Omental fat pad (tissue), 3 donors: ENCODE measurements at regions not wholly inside any gene's neighbourhood (a gene's known extent, or its start where the extent isn't known, plus 50 kb on each side); places are given as distances from the start of the nearest gene placed in this dataset.

Experiments used
- ATAC-seq: fragments of 150-250 bp; one replicate; pipeline ENCODE4 v1.9.1; 2016; ENCODE audit warnings: mild to moderate bottlenecking, moderate library complexity; ENCODE audit not compliant: low FRiP score
- DNase-seq: peaks from one replicate; pipeline ENCODE4 v3.0.0-alpha.2; 2019; ENCODE audit warnings: low spot score
- TF ChIP-seq, protein P1 (sequence below), 3 donors: fragments of 450-650 bp; IDR thresholded peaks; one replicate each; pipeline ENCODE4 v1.5.1; 2016 to 2017; ENCODE audit warnings: antibody characterized with exemption in 3 of 3, mild to moderate bottlenecking in 3 of 3, moderate library complexity in 2 of 3

DNA sequence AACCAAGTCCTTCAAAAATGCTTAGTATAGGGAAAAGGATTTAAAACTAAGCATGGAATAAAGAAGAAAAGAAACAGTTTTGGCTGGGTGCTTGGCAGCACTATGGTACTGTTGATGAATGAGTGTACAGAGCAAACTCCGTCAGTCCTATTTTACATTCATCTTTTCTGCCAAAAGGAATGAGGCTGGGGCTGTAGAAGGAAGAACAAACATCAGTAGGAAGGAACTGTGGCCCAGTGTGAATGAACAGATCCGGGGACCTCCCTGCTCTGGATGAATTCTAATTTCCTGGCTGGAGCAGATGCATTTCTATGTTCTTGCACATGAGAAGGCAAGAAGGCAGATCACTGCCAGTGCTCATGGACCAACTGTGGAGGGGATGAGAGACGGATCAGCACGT, 474.0 kb upstream of the MEIS1 start:
- ATAC-seq (no peak), DNase-seq (no peak)
- TF ChIP-seq, protein P1, sequence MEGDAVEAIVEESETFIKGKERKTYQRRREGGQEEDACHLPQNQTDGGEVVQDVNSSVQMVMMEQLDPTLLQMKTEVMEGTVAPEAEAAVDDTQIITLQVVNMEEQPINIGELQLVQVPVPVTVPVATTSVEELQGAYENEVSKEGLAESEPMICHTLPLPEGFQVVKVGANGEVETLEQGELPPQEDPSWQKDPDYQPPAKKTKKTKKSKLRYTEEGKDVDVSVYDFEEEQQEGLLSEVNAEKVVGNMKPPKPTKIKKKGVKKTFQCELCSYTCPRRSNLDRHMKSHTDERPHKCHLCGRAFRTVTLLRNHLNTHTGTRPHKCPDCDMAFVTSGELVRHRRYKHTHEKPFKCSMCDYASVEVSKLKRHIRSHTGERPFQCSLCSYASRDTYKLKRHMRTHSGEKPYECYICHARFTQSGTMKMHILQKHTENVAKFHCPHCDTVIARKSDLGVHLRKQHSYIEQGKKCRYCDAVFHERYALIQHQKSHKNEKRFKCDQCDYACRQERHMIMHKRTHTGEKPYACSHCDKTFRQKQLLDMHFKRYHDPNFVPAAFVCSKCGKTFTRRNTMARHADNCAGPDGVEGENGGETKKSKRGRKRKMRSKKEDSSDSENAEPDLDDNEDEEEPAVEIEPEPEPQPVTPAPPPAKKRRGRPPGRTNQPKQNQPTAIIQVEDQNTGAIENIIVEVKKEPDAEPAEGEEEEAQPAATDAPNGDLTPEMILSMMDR (IDR thresholded peaks at IDR 0.05), result no peak

DNA sequence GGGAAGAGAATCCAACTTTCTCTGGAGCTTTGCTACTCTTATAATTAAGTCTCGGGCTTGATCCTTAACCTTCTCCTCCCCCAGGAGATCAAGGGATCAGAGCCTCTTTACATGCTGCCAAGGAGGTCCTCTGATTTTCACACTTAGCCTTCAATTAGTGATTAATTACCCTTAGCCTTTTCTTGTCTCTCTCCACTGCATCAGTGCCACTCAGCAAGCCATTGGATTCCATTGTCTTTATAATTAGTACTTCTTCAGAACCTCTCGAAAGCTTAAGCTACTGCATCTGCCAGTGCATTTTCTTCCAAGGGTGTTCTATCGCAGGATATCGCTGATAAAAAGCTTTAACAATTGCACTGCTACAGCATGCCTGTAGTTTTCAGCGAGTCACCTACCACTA, 477.0 kb upstream of the MEIS1 start:
- no peak for ATAC-seq
- DNase-seq, result no peak
- TF ChIP-seq, protein P1 (IDR thresholded peaks at IDR 0.05), result no peak

GRCh38 chr2:65957454-65957853, 477.5 kb upstream of the MEIS1 start:
- ATAC-seq (no peak), DNase-seq (no peak)
- TF ChIP-seq, protein P1 (IDR thresholded peaks at IDR 0.05), result no peak

GRCh38 chr2:65955259-65955658, 479.7 kb upstream of the MEIS1 start:
- ATAC-seq, result no peak

DNA sequence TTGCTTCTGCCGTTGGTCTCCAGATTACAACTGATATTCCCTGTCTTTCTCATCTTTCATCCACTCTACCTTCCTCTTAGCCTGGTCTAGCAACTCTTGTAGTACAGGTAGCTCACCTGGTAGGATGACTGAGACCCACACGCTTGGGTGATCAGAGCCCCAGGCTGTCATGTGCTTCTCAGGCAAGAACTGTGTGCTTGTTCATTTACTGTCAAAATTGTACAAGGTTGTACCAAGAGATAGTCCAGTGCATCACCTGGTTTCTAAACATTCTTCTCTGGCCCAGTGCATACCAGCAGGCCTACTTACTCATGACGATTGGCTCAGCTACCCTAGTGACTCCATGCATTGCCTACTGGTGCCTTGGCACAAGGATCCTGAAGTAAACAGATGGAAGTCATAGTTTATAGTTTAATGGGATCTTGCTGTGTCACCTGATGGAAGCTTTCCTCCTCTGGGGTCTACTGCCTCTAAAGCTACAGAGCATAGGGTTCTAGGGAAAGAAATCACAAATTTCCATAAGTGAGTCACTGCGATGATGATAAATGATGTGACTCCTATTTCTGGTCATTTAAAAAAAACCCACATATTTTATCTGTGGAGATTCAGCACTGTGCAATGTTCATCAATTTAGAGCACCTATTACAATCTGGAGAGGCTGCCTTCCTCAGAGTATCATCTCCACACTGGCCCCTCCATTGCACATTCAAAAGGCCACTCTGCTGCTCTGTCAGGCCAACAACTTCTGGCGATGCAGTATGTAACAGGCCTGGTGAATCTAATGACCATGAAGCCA, 481.8 kb upstream of the MEIS1 start:
- TF ChIP-seq, protein P1 (IDR thresholded peaks at IDR 0.05), result no peak
- DNase-seq (no peak), ATAC-seq (no peak)

More at GRCh38 chr2:65955259-65955658, 479.7 kb upstream of the MEIS1 start:
- TF ChIP-seq, protein P1 (IDR thresholded peaks at IDR 0.05), result no peak
- DNase-seq, result no peak

GRCh38 chr2:65944213-65944612, 490.7 kb upstream of the MEIS1 start:
- TF ChIP-seq, protein P1 (IDR thresholded peaks at IDR 0.05), result no peak
- ATAC-seq, result no peak

More at GRCh38 chr2:65944213-65944612, 490.7 kb upstream of the MEIS1 start:
- no peak for DNase-seq
